Neural cell (in vitro differentiated cells): ENCODE measurements at regions not wholly inside any gene's neighbourhood (a gene's known extent, or its start where the extent isn't known, plus 50 kb on each side); places are given as distances from the start of the nearest gene placed in this dataset.

Experiments used
- EP300 ChIP-seq: fragments of 450-650 bp; conservative IDR thresholded peaks from 2 replicates; pipeline ENCODE4 v1.6.1; 2014; ENCODE audit warnings: antibody characterized with exemption, mild to moderate bottlenecking, moderate library complexity; ENCODE audit not compliant: poor library complexity, severe bottlenecking
- EZH2 ChIP-seq: fragments of 200-600, 300-800 bp; shearing (Covaris generic), sonication (generic); IDR thresholded peaks from 2 replicates; pipeline ENCODE4 v1.6.1; 2014; ENCODE audit warnings: antibody characterized with exemption, low read length, borderline replicate concordance, mild to moderate bottlenecking; ENCODE audit not compliant: insufficient read depth, poor library complexity, severe bottlenecking
- MXI1 ChIP-seq: fragments of 450-650 bp; conservative IDR thresholded peaks from 2 replicates; pipeline ENCODE4 v1.6.1; 2014; ENCODE audit warnings: antibody characterized with exemption, mild to moderate bottlenecking; ENCODE audit not compliant: poor library complexity, severe bottlenecking
- POLR2AphosphoS5 ChIP-seq: IDR thresholded peaks from 2 replicates; pipeline ENCODE4 v1.6.1; 2012
- RAD21 ChIP-seq: fragments of 450-650 bp; conservative IDR thresholded peaks from 2 replicates; pipeline ENCODE4 v1.6.1; 2014; ENCODE audit warnings: antibody characterized with exemption, mild to moderate bottlenecking, moderate library complexity
- SMC3 ChIP-seq: fragments of 450-650 bp; conservative IDR thresholded peaks from 2 replicates; pipeline ENCODE4 v1.6.1; 2014; ENCODE audit warnings: antibody characterized with exemption, mild to moderate bottlenecking, moderate library complexity; ENCODE audit not compliant: poor library complexity
- TAF1 ChIP-seq: IDR thresholded peaks from 2 replicates; pipeline ENCODE4 v1.6.1; 2012; ENCODE audit warnings: low read depth
- TF ChIP-seq, protein P1 (sequence below): fragments of 450-650 bp; IDR thresholded peaks from 2 replicates; pipeline ENCODE4 v1.5.1; 2014; ENCODE audit warnings: antibody characterized with exemption, mild to moderate bottlenecking, moderate library complexity; ENCODE audit not compliant: poor library complexity, severe bottlenecking
- TF ChIP-seq, protein P2 (sequence below): IDR thresholded peaks from 2 replicates; pipeline ENCODE4 v1.6.1; 2012; ENCODE audit warnings: borderline replicate concordance

DNA sequence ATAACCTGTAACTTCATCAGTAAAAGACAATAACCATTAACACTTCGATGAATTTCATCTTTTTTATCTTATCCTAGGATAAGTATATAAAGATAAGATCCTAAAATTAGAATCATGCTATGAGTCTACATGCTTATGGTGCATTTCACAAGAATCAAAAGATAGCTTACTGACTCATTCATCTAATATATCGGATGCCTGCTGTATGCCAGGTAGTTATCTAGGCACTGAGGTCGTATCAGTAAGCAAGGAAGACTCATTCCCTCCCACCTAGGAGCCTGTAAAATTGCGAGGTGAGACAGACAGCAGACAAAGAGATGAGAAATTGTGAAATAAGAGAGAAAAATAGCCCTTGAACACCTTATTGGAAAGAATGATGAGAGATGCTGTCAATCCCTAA is 240.6 kb upstream of the ADAMTSL1 start:
- TF ChIP-seq RAD21 (no peak), EZH2 (no peak), EP300 (no peak), MXI1 (no peak), POLR2AphosphoS5 (no peak), TAF1 (no peak), SMC3 (no peak)
- TF ChIP-seq, protein P1, sequence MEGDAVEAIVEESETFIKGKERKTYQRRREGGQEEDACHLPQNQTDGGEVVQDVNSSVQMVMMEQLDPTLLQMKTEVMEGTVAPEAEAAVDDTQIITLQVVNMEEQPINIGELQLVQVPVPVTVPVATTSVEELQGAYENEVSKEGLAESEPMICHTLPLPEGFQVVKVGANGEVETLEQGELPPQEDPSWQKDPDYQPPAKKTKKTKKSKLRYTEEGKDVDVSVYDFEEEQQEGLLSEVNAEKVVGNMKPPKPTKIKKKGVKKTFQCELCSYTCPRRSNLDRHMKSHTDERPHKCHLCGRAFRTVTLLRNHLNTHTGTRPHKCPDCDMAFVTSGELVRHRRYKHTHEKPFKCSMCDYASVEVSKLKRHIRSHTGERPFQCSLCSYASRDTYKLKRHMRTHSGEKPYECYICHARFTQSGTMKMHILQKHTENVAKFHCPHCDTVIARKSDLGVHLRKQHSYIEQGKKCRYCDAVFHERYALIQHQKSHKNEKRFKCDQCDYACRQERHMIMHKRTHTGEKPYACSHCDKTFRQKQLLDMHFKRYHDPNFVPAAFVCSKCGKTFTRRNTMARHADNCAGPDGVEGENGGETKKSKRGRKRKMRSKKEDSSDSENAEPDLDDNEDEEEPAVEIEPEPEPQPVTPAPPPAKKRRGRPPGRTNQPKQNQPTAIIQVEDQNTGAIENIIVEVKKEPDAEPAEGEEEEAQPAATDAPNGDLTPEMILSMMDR: no peak
- TF ChIP-seq, protein P2, sequence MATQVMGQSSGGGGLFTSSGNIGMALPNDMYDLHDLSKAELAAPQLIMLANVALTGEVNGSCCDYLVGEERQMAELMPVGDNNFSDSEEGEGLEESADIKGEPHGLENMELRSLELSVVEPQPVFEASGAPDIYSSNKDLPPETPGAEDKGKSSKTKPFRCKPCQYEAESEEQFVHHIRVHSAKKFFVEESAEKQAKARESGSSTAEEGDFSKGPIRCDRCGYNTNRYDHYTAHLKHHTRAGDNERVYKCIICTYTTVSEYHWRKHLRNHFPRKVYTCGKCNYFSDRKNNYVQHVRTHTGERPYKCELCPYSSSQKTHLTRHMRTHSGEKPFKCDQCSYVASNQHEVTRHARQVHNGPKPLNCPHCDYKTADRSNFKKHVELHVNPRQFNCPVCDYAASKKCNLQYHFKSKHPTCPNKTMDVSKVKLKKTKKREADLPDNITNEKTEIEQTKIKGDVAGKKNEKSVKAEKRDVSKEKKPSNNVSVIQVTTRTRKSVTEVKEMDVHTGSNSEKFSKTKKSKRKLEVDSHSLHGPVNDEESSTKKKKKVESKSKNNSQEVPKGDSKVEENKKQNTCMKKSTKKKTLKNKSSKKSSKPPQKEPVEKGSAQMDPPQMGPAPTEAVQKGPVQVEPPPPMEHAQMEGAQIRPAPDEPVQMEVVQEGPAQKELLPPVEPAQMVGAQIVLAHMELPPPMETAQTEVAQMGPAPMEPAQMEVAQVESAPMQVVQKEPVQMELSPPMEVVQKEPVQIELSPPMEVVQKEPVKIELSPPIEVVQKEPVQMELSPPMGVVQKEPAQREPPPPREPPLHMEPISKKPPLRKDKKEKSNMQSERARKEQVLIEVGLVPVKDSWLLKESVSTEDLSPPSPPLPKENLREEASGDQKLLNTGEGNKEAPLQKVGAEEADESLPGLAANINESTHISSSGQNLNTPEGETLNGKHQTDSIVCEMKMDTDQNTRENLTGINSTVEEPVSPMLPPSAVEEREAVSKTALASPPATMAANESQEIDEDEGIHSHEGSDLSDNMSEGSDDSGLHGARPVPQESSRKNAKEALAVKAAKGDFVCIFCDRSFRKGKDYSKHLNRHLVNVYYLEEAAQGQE: no peak
